HG03575 (cell line): ENCODE measurements at regions not wholly inside any gene's neighbourhood (a gene's known extent, or its start where the extent isn't known, plus 50 kb on each side); places are given as distances from the start of the nearest gene placed in this dataset.
"Not testable (repeated sequence)": the region's sequence is repeated elsewhere in the genome, so short reads cannot be mapped to it uniquely, and the experiment has no call there.

ENCODE experiments used
- ATAC-seq: cut with Tn5 transposase; IDR thresholded peaks from one replicate; pipeline ENCODE4 v1.9.1; 2021; ENCODE audit not compliant: unreplicated experiment, insufficient number of reproducible peaks, low FRiP score; ENCODE audit errors: extremely low read depth

GRCh38 chr10:2387261-2387660, 649.9 kb upstream of the ADARB2 start:
- ATAC-seq: no peak

DNA sequence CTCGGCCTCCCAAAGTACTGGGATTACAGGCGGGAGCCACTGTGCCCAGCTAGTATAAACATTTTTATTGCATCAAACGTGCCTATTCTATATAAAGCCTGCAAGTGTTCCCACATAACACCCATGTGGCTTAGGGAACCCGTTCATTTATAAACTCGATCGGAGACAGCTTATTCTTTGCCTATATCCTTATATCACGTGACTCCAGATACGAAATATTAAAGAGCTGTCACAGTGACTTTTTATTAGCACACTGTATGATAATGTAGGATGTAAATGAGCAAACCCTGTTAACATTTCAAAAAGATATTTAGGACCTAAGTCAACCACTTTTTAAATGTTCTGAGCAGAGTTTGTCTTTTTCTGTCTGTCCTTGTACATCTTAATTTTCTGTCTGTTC, 642.9 kb upstream of the ADARB2 start:
- no peak for ATAC-seq

- no peak for ATAC-seq
Measured at GRCh38 chr10:2367083-2367482, 629.8 kb upstream of the ADARB2 start.

- no peak for ATAC-seq
Measured at GRCh38 chr10:2366264-2366931, 629.1 kb upstream of the ADARB2 start.

DNA sequence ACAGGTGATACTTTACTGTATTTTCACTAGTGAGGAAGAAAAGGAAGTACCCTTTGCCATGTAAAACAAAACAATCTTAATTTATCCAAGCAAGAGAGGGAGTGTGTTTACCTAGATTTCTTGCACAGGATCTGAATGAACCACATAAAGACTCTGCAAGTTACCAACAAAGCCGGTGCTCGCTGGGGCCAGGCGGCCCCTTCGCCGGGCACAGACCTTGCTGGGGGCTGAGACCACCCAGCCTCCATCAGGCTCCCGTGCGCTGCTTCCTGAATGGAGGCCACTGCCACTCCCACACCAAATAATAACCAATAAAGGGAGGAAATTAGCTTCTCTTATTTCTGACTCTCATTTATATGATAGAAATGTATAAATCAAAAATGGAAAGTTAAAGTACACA, 625.0 kb upstream of the ADARB2 start:
- ATAC-seq: no peak

DNA sequence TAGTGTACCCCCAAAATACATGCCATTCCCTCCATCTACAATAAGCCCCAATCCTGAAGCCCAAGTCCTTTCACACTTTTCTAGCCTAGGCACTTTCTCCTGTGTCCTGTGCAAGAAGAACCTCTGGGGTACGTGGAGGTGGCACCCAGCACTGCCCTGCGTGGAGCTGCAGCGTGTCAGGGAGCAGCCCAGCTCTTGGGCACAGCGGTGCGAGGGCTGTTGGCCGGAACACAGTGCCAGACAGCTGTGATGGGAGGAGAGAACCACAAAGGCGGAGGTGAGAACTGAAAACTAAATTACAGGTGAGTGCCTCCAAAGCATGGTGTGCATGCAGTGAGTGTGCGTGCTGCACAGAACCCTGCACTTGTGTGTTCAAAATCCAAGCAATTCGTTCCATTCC, 621.3 kb upstream of the ADARB2 start:
- ATAC-seq: no peak

DNA sequence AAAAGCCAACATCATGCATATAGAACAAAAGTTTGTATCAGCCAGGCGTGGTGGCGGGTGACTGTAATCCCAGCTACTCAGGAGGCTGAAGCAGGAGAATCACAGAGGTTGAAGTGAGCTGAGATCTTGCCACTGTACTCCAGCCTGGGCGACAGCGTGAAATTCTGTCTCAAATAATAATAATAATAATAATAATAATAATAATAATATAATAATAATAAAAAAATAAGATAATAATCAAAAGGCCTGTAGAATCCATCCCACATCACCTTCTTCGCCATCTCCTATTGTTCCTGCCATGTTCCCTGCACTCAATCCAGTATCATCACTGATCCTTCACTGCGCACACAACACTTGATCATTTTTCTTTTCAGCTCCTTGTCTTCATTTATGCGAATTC, 619.3 kb upstream of the ADARB2 start:
- ATAC-seq: no peak

GRCh38 chr10:2351566-2351965, 614.2 kb upstream of the ADARB2 start:
- ATAC-seq: no peak

- ATAC-seq: no peak
Measured at GRCh38 chr10:2342206-2342605, 604.9 kb upstream of the ADARB2 start.

GRCh38 chr10:2340831-2341647, 603.7 kb upstream of the ADARB2 start:
- no peak for ATAC-seq

GRCh38 chr10:2335626-2336025, 598.3 kb upstream of the ADARB2 start:
- no peak for ATAC-seq

- ATAC-seq: no peak
Measured at GRCh38 chr10:2334575-2334974, 597.2 kb upstream of the ADARB2 start.

DNA sequence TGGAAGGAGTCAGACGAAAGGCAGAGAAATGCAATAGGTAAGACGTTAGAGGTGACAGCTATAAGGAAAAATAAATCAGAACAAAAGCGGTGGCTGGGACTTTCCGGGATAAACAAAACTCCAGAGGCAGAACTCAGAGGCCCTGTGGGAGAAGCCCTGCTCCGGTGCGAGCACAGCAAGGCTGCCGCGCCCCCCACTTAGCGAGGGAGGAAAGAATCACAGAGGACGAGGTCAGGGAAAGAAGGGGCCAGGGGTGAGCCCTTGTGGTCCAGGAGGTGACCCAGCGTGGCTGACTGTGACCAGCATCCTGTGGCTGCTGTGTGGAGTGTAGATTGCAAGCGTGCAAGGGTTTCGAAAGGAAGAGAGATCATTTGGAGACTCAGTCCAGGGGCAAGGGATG, 591.8 kb upstream of the ADARB2 start:
- no peak for ATAC-seq

DNA sequence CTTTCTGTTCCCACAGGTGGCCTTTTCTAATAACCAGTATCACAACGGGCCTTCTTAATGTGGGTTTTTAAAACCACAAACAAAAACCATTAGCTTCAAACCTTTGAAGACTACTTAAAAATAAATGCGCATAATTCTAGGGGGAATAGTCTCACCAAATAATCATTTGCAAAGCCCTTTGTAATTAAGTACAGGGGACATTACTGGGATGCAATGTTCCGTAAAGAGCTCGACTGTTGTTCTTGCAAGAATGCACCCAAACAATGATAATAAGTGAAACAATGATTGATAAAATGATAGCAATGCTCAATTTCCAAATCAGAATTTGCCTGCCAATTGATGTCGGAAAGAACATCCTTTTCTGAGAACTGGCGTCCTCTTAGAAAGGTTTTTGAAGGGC, 589.1 kb upstream of the ADARB2 start:
- ATAC-seq: no peak

- not testable (repeated sequence) for ATAC-seq
Measured at GRCh38 chr10:2315045-2315485, 577.7 kb upstream of the ADARB2 start.

DNA sequence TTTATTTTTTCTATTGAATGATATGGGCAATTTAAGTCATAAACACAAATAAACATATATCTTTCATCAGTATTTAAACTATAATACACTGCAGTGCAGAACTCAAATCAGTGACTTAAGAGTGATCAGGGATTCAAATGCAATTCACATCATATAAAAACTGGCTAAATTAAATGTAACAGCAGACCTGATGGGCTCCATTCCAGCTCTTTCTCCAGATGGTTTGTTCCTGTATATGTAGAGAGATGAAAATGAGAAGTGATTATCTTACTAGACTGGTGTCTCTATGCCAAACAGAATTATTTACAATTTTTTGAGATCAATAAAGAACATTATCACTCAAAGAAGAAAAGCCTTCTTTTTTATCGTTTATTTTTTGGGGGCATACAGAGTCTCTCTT, 568.8 kb upstream of the ADARB2 start:
- ATAC-seq: no peak

DNA sequence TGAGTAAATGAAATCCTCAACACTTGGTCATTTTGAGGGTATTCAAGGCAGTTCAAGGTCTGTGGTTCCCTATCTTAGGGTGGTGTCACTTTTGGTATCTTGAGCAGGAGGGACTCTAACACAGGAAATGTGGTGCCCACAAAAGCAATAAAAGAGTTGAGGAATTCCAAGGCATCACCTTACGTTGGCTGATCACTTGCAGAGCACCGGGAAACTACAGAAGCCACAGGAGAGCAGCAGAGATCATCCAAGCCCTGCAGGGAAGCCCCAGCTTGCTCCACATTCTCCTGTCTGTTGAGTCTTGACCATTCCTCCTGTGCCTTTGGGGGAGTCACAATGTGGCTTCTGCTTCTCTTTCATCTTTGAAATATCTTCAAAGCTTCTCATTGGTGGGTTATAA, 565.8 kb upstream of the ADARB2 start:
- ATAC-seq: no peak

- no peak for ATAC-seq
Measured at GRCh38 chr10:2301227-2301626, 563.9 kb upstream of the ADARB2 start.

DNA sequence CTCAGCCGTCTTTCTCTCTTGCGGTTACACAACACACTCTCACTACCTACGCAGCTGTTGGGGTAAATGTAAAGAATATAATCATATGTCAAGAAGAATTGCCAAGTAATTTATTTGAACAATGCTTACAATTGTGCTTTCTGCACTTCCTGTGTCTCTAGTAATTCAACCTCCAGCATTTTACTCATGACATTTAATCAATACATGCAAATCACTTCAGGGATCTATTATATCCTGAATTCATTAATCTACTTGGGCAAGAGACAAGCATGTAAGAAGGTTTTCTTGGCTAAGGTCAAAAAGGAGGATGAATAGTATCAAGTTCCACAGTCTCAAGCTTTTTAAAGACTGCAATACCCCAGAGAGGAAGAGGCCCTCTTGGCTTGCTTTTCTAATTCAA, 562.9 kb upstream of the ADARB2 start:
- no peak for ATAC-seq

GRCh38 chr10:2296179-2296891, 559.0 kb upstream of the ADARB2 start:
- no peak for ATAC-seq
